Gastrocnemius medialis (tissue), 4 donors: ENCODE measurements at regions not wholly inside any gene's neighbourhood (a gene's known extent, or its start where the extent isn't known, plus 50 kb on each side); places are given as distances from the start of the nearest gene placed in this dataset.

Source experiments
- ATAC-seq, 2 donors: fragments of 150-250 bp; one replicate each; pipeline ENCODE4 v1.9.1; 2016
- DNase-seq, 2 donors: peaks; one replicate each; pipeline ENCODE4 v3.0.0-alpha.2; 2019
- H3K27ac ChIP-seq, 4 donors: fragments of 200-600 bp; sonication (generic); 1 replicate in 1 of 4; 2 replicates in 3 of 4; pipeline ENCODE4 v1.5.1; 2016 to 2018; ENCODE audit warnings: mild to moderate bottlenecking in 2 of 4, moderate library complexity in 1 of 4
- H3K27me3 ChIP-seq, 3 donors: fragments of 200-600 bp; sonication (generic) in 2 of 3; 1 replicate in 1 of 3; 2 replicates in 2 of 3; pipeline versions ENCODE4 v1.5.1 to v1.6.0; 2016 to 2019; ENCODE audit warnings: mild to moderate bottlenecking in 1 of 3, moderate library complexity in 1 of 3
- H3K36me3 ChIP-seq, 2 donors: fragments of 200-600 bp; sonication (generic) in 1 of 2; one replicate each; pipeline ENCODE4 v1.5.1; 2017 to 2018
- H3K4me1 ChIP-seq, 2 donors: fragments of 200-600 bp; sonication (generic) in 1 of 2; one replicate each; pipeline ENCODE4 v1.5.1; 2016 to 2017; ENCODE audit warnings: mild to moderate bottlenecking in 2 of 2
- H3K4me3 ChIP-seq, 4 donors: fragments of 200-600 bp; sonication (generic) in 3 of 4; 1 replicate in 1 of 4; 2 replicates in 3 of 4; pipeline ENCODE4 v1.5.1; 2016 to 2019; ENCODE audit warnings: mild to moderate bottlenecking in 2 of 4
- H3K9me3 ChIP-seq, 3 donors: fragments of 200-600 bp; sonication (generic) in 2 of 3; 1 replicate in 1 of 3; 2 replicates in 2 of 3; pipeline ENCODE4 v1.5.1; 2016 to 2019
- CTCF ChIP-seq, 5 experiments: fragments of 450-650 bp in 3 of 5; fragments of 200-600 bp in 2 of 5; sonication (generic) in 2 of 5; IDR thresholded peaks in 4 of 5; conservative IDR thresholded peaks in 1 of 5; 1 replicate in 4 of 5; 2 replicates in 1 of 5; pipeline ENCODE4 v1.5.1; 2016 to 2019; ENCODE audit warnings: antibody characterized with exemption in 5 of 5, mild to moderate bottlenecking in 3 of 5, moderate library complexity in 3 of 5
- POLR2A ChIP-seq, 2 donors: fragments of 450-650 bp; IDR thresholded peaks; one replicate each; pipeline ENCODE4 v1.6.1; 2017; ENCODE audit warnings: antibody characterized with exemption in 2 of 2, mild to moderate bottlenecking in 2 of 2, moderate library complexity in 2 of 2
- in situ Hi-C, 4 donors: fragments of 200-750 bp; cut with MboI; loops; one replicate each; pipeline versions ENCODE4 v1.15.0 to v1.8.0; 2017; ENCODE audit warnings: low sequenced_read_pairs in 4 of 4
- intact Hi-C: fragments of 100-400 bp; cut with DNase I; formaldehyde crosslinking; loops from one replicate; pipeline ENCODE4 v1.15.1; 2023; ENCODE audit warnings: low total_unique reads

- H3K4me1 ChIP-seq = no peaks in the 10 kb centered on the region
- TF ChIP-seq POLR2A (IDR thresholded peaks at IDR 0.05) = no peak
- TF ChIP-seq CTCF (IDR thresholded peaks at IDR 0.05 in 4 of 5, conservative IDR thresholded peaks at IDR 0.05 in 1 of 5) = no peak
These were observed 139.2 kb downstream of the LINC00632 start for GRCh38 chrX:140848800-140849199.

GRCh38 chrX:140860718-140861117 lies 141.7 kb upstream of the SPANXB1 start:
- in situ Hi-C loops = no loop called here
- no peak for ATAC-seq
- TF ChIP-seq CTCF (IDR thresholded peaks at IDR 0.05 in 4 of 5, conservative IDR thresholded peaks at IDR 0.05 in 1 of 5) (no peak), POLR2A (IDR thresholded peaks at IDR 0.05) (no peak)

More at GRCh38 chrX:140848800-140849199, 139.2 kb downstream of the LINC00632 start:
- no peak overlapping the region for H3K27ac ChIP-seq
- DNase-seq = no peak
- H3K36me3 ChIP-seq = no peaks in the 10 kb centered on the region
- H3K4me3 ChIP-seq = no peak overlapping the region
- no peak for ATAC-seq
- intact Hi-C loops = no loop called here
- H3K9me3 ChIP-seq = no peaks in the 10 kb centered on the region
- H3K27me3 ChIP-seq = no peaks in the 10 kb centered on the region
- in situ Hi-C loops = no loop called here

GRCh38 chrX:140866446-140866845 lies 135.9 kb upstream of the SPANXB1 start:
- Histone ChIP-seq H3K27me3 (no peaks in the 10 kb centered on the region), H3K9me3 (no peaks in the 10 kb centered on the region), H3K4me3 (no peak overlapping the region), H3K27ac (no peak overlapping the region), H3K36me3 (no peaks in the 10 kb centered on the region), H3K4me1 (no peaks in the 10 kb centered on the region)
- no peak for DNase-seq
- no peak for ATAC-seq
- no peak for TF ChIP-seq POLR2A (IDR thresholded peaks at IDR 0.05)
- no peak for TF ChIP-seq CTCF (IDR thresholded peaks at IDR 0.05 in 4 of 5, conservative IDR thresholded peaks at IDR 0.05 in 1 of 5)
- in situ Hi-C loops = no loop called here
- intact Hi-C loops = no loop called here

More at GRCh38 chrX:140860718-140861117, 141.7 kb upstream of the SPANXB1 start:
- Histone ChIP-seq H3K27ac (no peak overlapping the region), H3K27me3 (no peaks in the 10 kb centered on the region), H3K4me3 (no peak overlapping the region), H3K36me3 (no peaks in the 10 kb centered on the region), H3K4me1 (no peaks in the 10 kb centered on the region), H3K9me3 (no peaks in the 10 kb centered on the region)
- intact Hi-C loops = no loop called here
- no peak for DNase-seq

- no peak overlapping the region for H3K27ac ChIP-seq
- in situ Hi-C loops (no loop called here), intact Hi-C loops (no loop called here)
- ATAC-seq (no peak), DNase-seq (no peak)
- no peaks in the 10 kb centered on the region for H3K4me1 ChIP-seq
- no peak overlapping the region for H3K4me3 ChIP-seq
- TF ChIP-seq POLR2A (IDR thresholded peaks at IDR 0.05) = no peak
- TF ChIP-seq CTCF (IDR thresholded peaks at IDR 0.05 in 4 of 5, conservative IDR thresholded peaks at IDR 0.05 in 1 of 5) = no peak
- H3K9me3 ChIP-seq = no peaks in the 10 kb centered on the region
- H3K27me3 ChIP-seq = no peaks in the 10 kb centered on the region
- no peaks in the 10 kb centered on the region for H3K36me3 ChIP-seq
These were observed 89.8 kb upstream of the SPANXB1 start for GRCh38 chrX:140912606-140913005.

- no peak overlapping the region for H3K27ac ChIP-seq
- DNase-seq (no peak), ATAC-seq (no peak)
- in situ Hi-C loops (no loop called here), intact Hi-C loops (no loop called here)
- H3K4me3 ChIP-seq = no peak overlapping the region
- TF ChIP-seq POLR2A (IDR thresholded peaks at IDR 0.05) (no peak), CTCF (IDR thresholded peaks at IDR 0.05 in 4 of 5, conservative IDR thresholded peaks at IDR 0.05 in 1 of 5) (no peak)
- H3K9me3 ChIP-seq = no peaks in the 10 kb centered on the region
- no peaks in the 10 kb centered on the region for H3K36me3 ChIP-seq
- no peaks in the 10 kb centered on the region for H3K27me3 ChIP-seq
- H3K4me1 ChIP-seq = no peaks in the 10 kb centered on the region
These were observed 88.4 kb upstream of the SPANXB1 start for GRCh38 chrX:140913802-140914501.
